ENCODE measurements at regions not wholly inside any gene's neighbourhood (a gene's known extent, or its start where the extent isn't known, plus 50 kb on each side); places are given as distances from the start of the nearest gene placed in this dataset.

DNA sequence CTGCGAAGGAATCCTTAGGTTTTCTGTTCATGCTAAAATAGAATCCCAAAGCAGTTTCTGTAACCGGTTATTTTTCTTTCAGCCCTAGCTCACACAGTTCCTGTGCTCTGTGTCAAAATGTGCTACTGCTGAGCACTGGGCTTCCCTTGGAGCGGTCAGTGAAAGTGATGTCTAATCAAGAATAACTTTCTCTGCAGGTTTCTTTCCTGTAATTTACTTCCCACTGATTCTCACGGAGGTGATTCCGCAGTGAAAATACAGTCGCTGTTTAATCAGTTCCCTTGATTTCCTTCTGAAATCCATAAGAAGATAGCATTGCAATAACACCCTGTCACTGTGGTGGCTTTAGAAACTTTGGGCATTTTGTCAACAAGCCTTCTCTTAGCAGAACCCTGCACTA is 112.0 kb upstream of the ISL1 start:
- no peaks in the 10 kb centered on the region for H3K4me1 ChIP-seq (ENCODE audit: insufficient read depth, insufficient read length)
- H3K27me3 ChIP-seq (ENCODE audit: insufficient read depth, insufficient read length) = no peaks in the 10 kb centered on the region
- H3K4me3 ChIP-seq (ENCODE audit: insufficient read length, low read depth) = no peak overlapping the region
- TF ChIP-seq YY1 (IDR thresholded peaks at IDR 0.05; ENCODE audit: insufficient read depth, insufficient read length) = no peak
- no peak for TF ChIP-seq SUZ12 (IDR thresholded peaks at IDR 0.05; ENCODE audit: extremely low read depth, insufficient read depth, insufficient read length)
- no peak for TF ChIP-seq ZNF274 (IDR thresholded peaks at IDR 0.05; ENCODE audit: low read depth, low read length)
- no peak overlapping the region for H3K9ac ChIP-seq (ENCODE audit: insufficient read length, low read depth)
- no peaks in the 10 kb centered on the region for H3K9me3 ChIP-seq (ENCODE audit: insufficient read depth, low read length)
- no peak for DNase-seq (ENCODE audit: low read depth, low spot score)
- H3K36me3 ChIP-seq (ENCODE audit: insufficient read depth, insufficient read length, low read length) = no peaks in the 10 kb centered on the region

DNA sequence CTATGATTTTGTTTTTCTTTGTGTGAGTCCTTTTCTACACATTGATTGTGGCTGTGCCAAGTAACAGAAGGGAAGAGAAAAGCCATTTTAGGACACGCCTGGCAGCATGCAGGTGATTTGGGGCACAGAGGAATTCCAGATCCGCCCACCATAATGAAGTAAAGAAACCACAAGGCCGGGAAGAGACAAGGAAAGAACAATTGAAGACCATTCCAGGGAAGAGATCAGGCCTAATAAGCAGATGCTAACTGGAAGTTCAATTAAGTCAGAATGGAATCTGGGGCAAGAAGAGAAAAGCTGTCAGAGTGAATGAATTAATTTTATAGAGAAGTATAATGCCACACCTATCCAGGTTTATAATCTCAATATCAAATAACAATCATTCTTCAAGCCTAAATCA is 110.2 kb upstream of the ISL1 start:
- H3K27me3 ChIP-seq (ENCODE audit: insufficient read depth, insufficient read length) = no peaks in the 10 kb centered on the region
- no peak overlapping the region for H3K9ac ChIP-seq (ENCODE audit: insufficient read length, low read depth)
- no peaks in the 10 kb centered on the region for H3K9me3 ChIP-seq (ENCODE audit: insufficient read depth, low read length)
- TF ChIP-seq ZNF274 (IDR thresholded peaks at IDR 0.05; ENCODE audit: low read depth, low read length) = no peak
- no peak for TF ChIP-seq SUZ12 (IDR thresholded peaks at IDR 0.05; ENCODE audit: extremely low read depth, insufficient read depth, insufficient read length)
- TF ChIP-seq YY1 (IDR thresholded peaks at IDR 0.05; ENCODE audit: insufficient read depth, insufficient read length) = no peak
- H3K36me3 ChIP-seq (ENCODE audit: insufficient read depth, insufficient read length, low read length) = no peaks in the 10 kb centered on the region
- no peak for DNase-seq (ENCODE audit: low read depth, low spot score)
- H3K4me3 ChIP-seq (ENCODE audit: insufficient read length, low read depth) = no peak overlapping the region
- no peaks in the 10 kb centered on the region for H3K4me1 ChIP-seq (ENCODE audit: insufficient read depth, insufficient read length)

DNA sequence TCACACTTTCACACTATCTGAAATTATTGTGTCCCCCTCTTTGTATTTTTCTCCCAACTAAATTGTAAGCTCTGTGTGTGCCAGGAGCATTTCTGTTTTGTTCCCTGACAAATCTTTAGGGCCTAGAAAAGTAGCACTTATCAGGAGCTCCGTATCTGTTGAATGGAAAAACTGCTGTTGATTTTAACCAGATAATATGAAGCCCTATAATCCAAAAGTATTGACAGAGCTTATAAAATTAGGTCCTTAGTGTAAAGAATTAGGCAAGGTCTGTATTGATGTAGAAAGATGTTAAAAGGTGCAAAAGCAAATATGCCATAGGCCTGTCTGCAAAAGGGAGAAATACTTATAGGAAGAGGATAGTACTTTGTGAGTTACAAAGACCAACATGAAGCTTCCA is 109.4 kb upstream of the ISL1 start:
- Histone ChIP-seq H3K27me3 (ENCODE audit: insufficient read depth, insufficient read length) (no peaks in the 10 kb centered on the region), H3K9ac (ENCODE audit: insufficient read length, low read depth) (no peak overlapping the region), H3K9me3 (ENCODE audit: insufficient read depth, low read length) (no peaks in the 10 kb centered on the region), H3K36me3 (ENCODE audit: insufficient read depth, insufficient read length, low read length) (no peaks in the 10 kb centered on the region), H3K4me3 (ENCODE audit: insufficient read length, low read depth) (no peak overlapping the region), H3K4me1 (ENCODE audit: insufficient read depth, insufficient read length) (no peaks in the 10 kb centered on the region)
- no peak for DNase-seq (ENCODE audit: low read depth, low spot score)
- no peak for TF ChIP-seq ZNF274 (IDR thresholded peaks at IDR 0.05; ENCODE audit: low read depth, low read length)
- no peak for TF ChIP-seq YY1 (IDR thresholded peaks at IDR 0.05; ENCODE audit: insufficient read depth, insufficient read length)
- TF ChIP-seq SUZ12 (IDR thresholded peaks at IDR 0.05; ENCODE audit: extremely low read depth, insufficient read depth, insufficient read length) = no peak

DNA sequence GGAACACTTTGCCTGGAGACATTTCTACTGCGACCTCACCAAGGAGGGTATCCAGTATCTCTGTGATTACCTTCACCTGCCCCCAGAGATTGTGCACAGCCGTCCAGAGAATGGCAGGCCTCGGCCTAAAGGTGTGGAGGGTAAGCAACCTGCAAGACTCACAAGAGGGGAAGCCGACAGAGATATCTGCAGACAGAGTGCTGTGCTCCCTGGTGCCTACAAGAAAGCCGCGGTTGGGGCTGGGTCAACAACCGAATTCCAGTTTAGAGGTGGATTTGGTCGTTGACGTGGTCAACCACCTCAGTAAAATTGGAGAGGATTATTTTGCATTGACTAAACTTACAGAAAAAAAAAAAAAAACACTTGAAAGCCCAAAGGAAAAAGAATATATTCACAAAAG is 107.8 kb upstream of the ISL1 start:
- no peak for TF ChIP-seq SUZ12 (IDR thresholded peaks at IDR 0.05; ENCODE audit: extremely low read depth, insufficient read depth, insufficient read length)
- no peak for TF ChIP-seq YY1 (IDR thresholded peaks at IDR 0.05; ENCODE audit: insufficient read depth, insufficient read length)
- no peak for TF ChIP-seq ZNF274 (IDR thresholded peaks at IDR 0.05; ENCODE audit: low read depth, low read length)
- Histone ChIP-seq H3K36me3 (ENCODE audit: insufficient read depth, insufficient read length, low read length) (no peaks in the 10 kb centered on the region), H3K4me1 (ENCODE audit: insufficient read depth, insufficient read length) (no peaks in the 10 kb centered on the region), H3K4me3 (ENCODE audit: insufficient read length, low read depth) (no peak overlapping the region), H3K9me3 (ENCODE audit: insufficient read depth, low read length) (no peaks in the 10 kb centered on the region), H3K27me3 (ENCODE audit: insufficient read depth, insufficient read length) (no peaks in the 10 kb centered on the region), H3K9ac (ENCODE audit: insufficient read length, low read depth) (no peak overlapping the region)
- no peak for DNase-seq (ENCODE audit: low read depth, low spot score)

DNA sequence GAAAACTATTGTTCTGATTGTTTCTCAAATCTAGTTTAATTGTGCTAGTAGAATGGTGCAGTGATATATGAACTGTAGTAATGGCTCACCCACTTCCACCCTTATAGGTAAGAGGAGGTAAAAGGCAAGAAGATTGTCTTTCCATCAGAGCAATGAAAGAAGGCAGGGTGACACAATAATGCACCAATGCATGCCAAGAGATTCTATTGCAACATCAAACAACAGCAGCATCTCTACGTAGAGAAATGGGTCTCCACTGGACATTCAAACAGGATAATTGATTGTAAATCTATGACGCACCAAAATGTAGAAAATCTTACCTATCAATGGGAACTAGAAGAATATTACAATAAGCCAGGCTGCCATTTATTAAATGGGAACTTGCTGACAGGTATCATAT is 107.0 kb upstream of the ISL1 start:
- H3K9me3 ChIP-seq (ENCODE audit: insufficient read depth, low read length) = no peaks in the 10 kb centered on the region
- TF ChIP-seq ZNF274 (IDR thresholded peaks at IDR 0.05; ENCODE audit: low read depth, low read length) (no peak), YY1 (IDR thresholded peaks at IDR 0.05; ENCODE audit: insufficient read depth, insufficient read length) (no peak), SUZ12 (IDR thresholded peaks at IDR 0.05; ENCODE audit: extremely low read depth, insufficient read depth, insufficient read length) (no peak)
- no peaks in the 10 kb centered on the region for H3K4me1 ChIP-seq (ENCODE audit: insufficient read depth, insufficient read length)
- H3K27me3 ChIP-seq (ENCODE audit: insufficient read depth, insufficient read length) = no peaks in the 10 kb centered on the region
- DNase-seq (ENCODE audit: low read depth, low spot score) = no peak
- H3K9ac ChIP-seq (ENCODE audit: insufficient read length, low read depth) = no peak overlapping the region
- no peaks in the 10 kb centered on the region for H3K36me3 ChIP-seq (ENCODE audit: insufficient read depth, insufficient read length, low read length)
- H3K4me3 ChIP-seq (ENCODE audit: insufficient read length, low read depth) = no peak overlapping the region

DNA sequence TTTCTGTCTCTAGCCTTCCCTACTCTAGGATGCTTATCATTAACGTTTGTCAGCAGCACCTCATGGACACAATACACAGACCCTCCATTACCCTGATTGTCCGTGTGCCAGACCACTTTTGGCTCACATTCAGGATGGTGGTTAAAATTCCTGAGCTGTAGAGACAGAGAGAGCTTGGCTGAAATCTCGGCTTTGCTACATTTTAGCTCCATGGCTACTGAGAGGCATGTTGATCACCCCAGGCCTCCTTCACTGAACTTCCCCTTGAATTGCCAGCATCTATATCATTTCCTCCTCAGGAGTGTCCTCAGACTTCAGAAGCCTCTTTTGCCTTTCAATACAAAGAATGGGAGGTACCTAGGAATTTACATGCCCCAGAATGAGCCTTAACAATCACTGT is 104.7 kb upstream of the ISL1 start:
- Histone ChIP-seq H3K9me3 (ENCODE audit: insufficient read depth, low read length) (no peaks in the 10 kb centered on the region), H3K9ac (ENCODE audit: insufficient read length, low read depth) (no peak overlapping the region), H3K4me1 (ENCODE audit: insufficient read depth, insufficient read length) (no peaks in the 10 kb centered on the region), H3K4me3 (ENCODE audit: insufficient read length, low read depth) (no peak overlapping the region), H3K27me3 (ENCODE audit: insufficient read depth, insufficient read length) (no peaks in the 10 kb centered on the region), H3K36me3 (ENCODE audit: insufficient read depth, insufficient read length, low read length) (no peaks in the 10 kb centered on the region)
- DNase-seq (ENCODE audit: low read depth, low spot score) = peak; percentile 51
- TF ChIP-seq YY1 (IDR thresholded peaks at IDR 0.05; ENCODE audit: insufficient read depth, insufficient read length) (no peak), SUZ12 (IDR thresholded peaks at IDR 0.05; ENCODE audit: extremely low read depth, insufficient read depth, insufficient read length) (no peak), ZNF274 (IDR thresholded peaks at IDR 0.05; ENCODE audit: low read depth, low read length) (no peak)

DNA sequence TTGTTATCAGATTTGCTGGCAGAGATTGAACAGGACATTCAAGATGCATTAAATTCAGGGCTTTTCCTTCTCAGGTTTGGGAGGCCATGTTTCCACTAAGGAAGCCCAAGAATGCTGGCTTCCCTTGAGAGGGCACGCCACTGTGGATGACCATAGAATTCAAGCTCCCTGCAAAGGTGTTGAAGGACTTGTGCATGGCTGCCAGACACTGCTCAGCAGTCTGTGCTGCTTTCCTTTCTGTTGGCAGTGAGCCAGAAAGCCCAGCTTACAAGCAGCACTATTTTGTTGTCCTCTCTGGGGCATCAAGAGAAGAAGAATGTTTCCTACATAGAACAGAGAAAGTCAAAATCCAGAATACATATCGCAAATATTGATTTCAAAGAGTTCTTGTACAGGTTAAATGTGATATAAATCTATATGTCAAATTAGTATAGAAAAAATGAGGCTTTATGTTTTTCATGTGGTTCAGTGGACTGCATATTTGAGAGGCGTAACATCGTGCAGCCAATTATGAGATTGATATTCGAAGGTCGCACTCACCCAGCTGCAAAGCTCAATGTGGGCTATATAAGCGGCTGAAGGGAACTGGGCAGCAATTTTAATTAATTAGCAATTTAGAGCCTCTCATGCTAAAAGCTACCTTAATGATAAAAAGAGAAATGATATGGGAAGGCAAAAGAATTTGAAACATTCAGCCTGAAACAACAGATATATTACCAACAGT is 103.1 kb upstream of the ISL1 start:
- DNase-seq (ENCODE audit: low read depth, low spot score) = no peak
- Histone ChIP-seq H3K4me1 (ENCODE audit: insufficient read depth, insufficient read length) (no peaks in the 10 kb centered on the region), H3K4me3 (ENCODE audit: insufficient read length, low read depth) (no peak overlapping the region), H3K9me3 (ENCODE audit: insufficient read depth, low read length) (no peaks in the 10 kb centered on the region), H3K9ac (ENCODE audit: insufficient read length, low read depth) (no peak overlapping the region), H3K36me3 (ENCODE audit: insufficient read depth, insufficient read length, low read length) (no peaks in the 10 kb centered on the region), H3K27me3 (ENCODE audit: insufficient read depth, insufficient read length) (no peaks in the 10 kb centered on the region)
- TF ChIP-seq SUZ12 (IDR thresholded peaks at IDR 0.05; ENCODE audit: extremely low read depth, insufficient read depth, insufficient read length) = no peak
- TF ChIP-seq YY1 (IDR thresholded peaks at IDR 0.05; ENCODE audit: insufficient read depth, insufficient read length) = no peak
- TF ChIP-seq ZNF274 (IDR thresholded peaks at IDR 0.05; ENCODE audit: low read depth, low read length) = no peak
